GM23338 (cell line): ENCODE measurements at regions not wholly inside any gene's neighbourhood (a gene's known extent, or its start where the extent isn't known, plus 50 kb on each side); places are given as distances from the start of the nearest gene placed in this dataset.

Experiments used
- ATAC-seq: fragments of 200-7000 bp; cut with Tn5 transposase; 3 replicates; pipeline ENCODE4 v1.9.1; 2020
- DNase-seq: peaks from one replicate; pipeline ENCODE4 v3.0.0-alpha.2; 2015; ENCODE audit warnings: low spot score
- H2AFZ ChIP-seq: fragments of 200-600 bp; sonication (generic); 2 replicates; pipeline ENCODE4 v1.8.0; 2016; ENCODE audit warnings: antibody characterized with exemption, mild to moderate bottlenecking, moderate library complexity
- H3F3A ChIP-seq: fragments of 200-600 bp; sonication (generic); replicated peaks from 2 replicates; pipeline ENCODE4 v1.8.0; 2017; ENCODE audit warnings: antibody characterized with exemption, mixed run types, low read depth
- H3K27ac ChIP-seq: fragments of 200-600 bp; sonication (generic); 2 replicates; pipeline ENCODE4 v1.6.1; 2016; ENCODE audit warnings: low read depth
- H3K27me3 ChIP-seq: fragments of 200-600 bp; sonication (generic); 2 replicates; pipeline ENCODE4 v1.8.0; 2016; ENCODE audit warnings: mild to moderate bottlenecking, mixed run types, moderate library complexity; ENCODE audit not compliant: insufficient read depth
- H3K36me3 ChIP-seq: fragments of 200-600 bp; sonication (generic); 2 replicates; pipeline ENCODE4 v1.8.0; 2016; ENCODE audit warnings: mild to moderate bottlenecking; ENCODE audit not compliant: insufficient read depth
- H3K4me1 ChIP-seq: fragments of 200-600 bp; sonication (generic); 2 replicates; pipeline ENCODE4 v1.8.0; 2016; ENCODE audit warnings: mild to moderate bottlenecking, moderate library complexity; ENCODE audit not compliant: insufficient read depth
- H3K4me2 ChIP-seq: fragments of 200-600 bp; sonication (generic); 2 replicates; pipeline ENCODE4 v1.7.1; 2017; ENCODE audit warnings: mixed run types
- H3K4me3 ChIP-seq: fragments of 200-600 bp; sonication (generic); 2 replicates; pipeline ENCODE4 v1.6.1; 2016; ENCODE audit warnings: mixed run types
- H3K79me2 ChIP-seq: fragments of 200-600 bp; sonication (generic); replicated peaks from 2 replicates; pipeline ENCODE4 v1.8.0; 2017; ENCODE audit warnings: mild to moderate bottlenecking; ENCODE audit not compliant: insufficient read depth
- H3K9me2 ChIP-seq: fragments of 200-600 bp; sonication (generic); 2 replicates; pipeline ENCODE4 v1.8.0; 2017; ENCODE audit not compliant: insufficient read depth
- H4K20me1 ChIP-seq: fragments of 200-600 bp; sonication (generic); replicated peaks from 2 replicates; pipeline ENCODE4 v1.8.0; 2017; ENCODE audit warnings: mild to moderate bottlenecking; ENCODE audit not compliant: insufficient read depth
- H3K27ac Mint-ChIP-seq: 2 replicates; pipeline ENCODE4 v1.8.0; 2020; ENCODE audit warnings: inconsistent platforms, mild to moderate bottlenecking, moderate library complexity, mixed read lengths
- H3K27me3 Mint-ChIP-seq: 3 replicates; pipeline ENCODE4 v1.8.0; 2022; ENCODE audit warnings: low read depth, mild to moderate bottlenecking, moderate library complexity, mixed read lengths, inconsistent platforms; ENCODE audit not compliant: insufficient read depth, poor library complexity
- H3K36me3 Mint-ChIP-seq: 3 replicates; pipeline ENCODE4 v1.8.0; 2021; ENCODE audit warnings: low read depth, mild to moderate bottlenecking, inconsistent platforms, moderate library complexity, mixed read lengths
- H3K4me1 Mint-ChIP-seq: 3 replicates; pipeline ENCODE4 v1.8.0; 2020; ENCODE audit warnings: mild to moderate bottlenecking, inconsistent platforms, mixed read lengths
- H3K4me3 Mint-ChIP-seq: 3 replicates; pipeline ENCODE4 v1.8.0; 2021; ENCODE audit warnings: moderate library complexity, mild to moderate bottlenecking, inconsistent platforms, mixed read lengths
- H3K9me3 Mint-ChIP-seq: 3 replicates; pipeline ENCODE4 v1.8.0; 2020; ENCODE audit warnings: moderate library complexity, mild to moderate bottlenecking, inconsistent platforms, mixed read lengths
- CREB1 ChIP-seq: fragments of 250-450 bp; sonication (Bioruptor Pico); IDR thresholded peaks from 2 replicates; pipeline ENCODE4 v1.5.0; 2020; ENCODE audit warnings: low read depth, mild to moderate bottlenecking, moderate library complexity
- ETS1 ChIP-seq: IDR thresholded peaks from 2 replicates; pipeline ENCODE4 v1.6.1; 2016; ENCODE audit warnings: antibody characterized with exemption
- EZH2 ChIP-seq: fragments of 200-600 bp; sonication (generic); IDR thresholded peaks from one replicate; pipeline ENCODE4 v1.8.0; 2017; ENCODE audit warnings: antibody characterized with exemption, mild to moderate bottlenecking, low read depth; ENCODE audit not compliant: unreplicated experiment
- EZH2phosphoT487 ChIP-seq: fragments of 200-600 bp; sonication (generic); IDR thresholded peaks from one replicate; pipeline ENCODE4 v1.8.1; 2018; ENCODE audit warnings: antibody characterized with exemption; ENCODE audit not compliant: unreplicated experiment
- JUNB ChIP-seq: IDR thresholded peaks from one replicate; pipeline ENCODE4 v1.6.1; 2016; ENCODE audit warnings: antibody characterized with exemption; ENCODE audit not compliant: unreplicated experiment
- POLR2AphosphoS5 ChIP-seq: IDR thresholded peaks from 2 replicates; pipeline ENCODE4 v1.6.1; 2016; ENCODE audit warnings: antibody characterized with exemption, low read depth
- REST ChIP-seq: IDR thresholded peaks from one replicate; pipeline ENCODE4 v1.6.1; 2018; ENCODE audit warnings: antibody characterized with exemption; ENCODE audit not compliant: unreplicated experiment
- STAT1 ChIP-seq: IDR thresholded peaks from one replicate; pipeline ENCODE4 v1.6.1; 2016; ENCODE audit warnings: antibody characterized with exemption; ENCODE audit not compliant: unreplicated experiment
- ZNF114 ChIP-seq: fragments of 250-450 bp; sonication (Bioruptor Pico); IDR thresholded peaks from 2 replicates; pipeline ENCODE4 v1.5.0; 2020; ENCODE audit warnings: mild to moderate bottlenecking, moderate library complexity
- ZNF331 ChIP-seq: fragments of 250-450 bp; sonication (Bioruptor Pico); IDR thresholded peaks from 2 replicates; pipeline ENCODE4 v1.5.0; 2020; ENCODE audit warnings: low read depth, mild to moderate bottlenecking, moderate library complexity

- Histone ChIP-seq H3K27me3 (no peaks in the 10 kb centered on the region), H3F3A (no peaks in the 10 kb centered on the region), H3K4me1 (no peaks in the 10 kb centered on the region), H4K20me1 (no peaks in the 10 kb centered on the region), H3K4me2 (no peak overlapping the region), H2AFZ (no peak overlapping the region), H3K79me2 (no peaks in the 10 kb centered on the region), H3K4me3 (no peak overlapping the region), H3K9me2 (no peaks in the 10 kb centered on the region), H3K27ac (no peak overlapping the region), H3K36me3 (peaks cover 12% of the 10 kb centered on the region; the same call in 1 of the 2 replicates)
- peaks cover 84% of the 10 kb centered on the region for H3K9me3 Mint-ChIP-seq
- TF ChIP-seq EZH2 (no peak), POLR2AphosphoS5 (no peak), EZH2phosphoT487 (no peak), ZNF114 (CRISPR knock-in tag) (no peak), JUNB (no peak), ETS1 (no peak), STAT1 (no peak), CREB1 (CRISPR knock-in tag) (no peak)
- no peak overlapping the region for H3K4me3 Mint-ChIP-seq
- DNase-seq (peak; percentile 0), ATAC-seq (no peak)
- no peaks in the 10 kb centered on the region for H3K4me1 Mint-ChIP-seq
- no peak overlapping the region for H3K27ac Mint-ChIP-seq
- H3K27me3 Mint-ChIP-seq = peaks cover 6% of the 10 kb centered on the region
- H3K36me3 Mint-ChIP-seq = peaks cover 39% of the 10 kb centered on the region
Measured at GRCh38 chr16:35195173-35195863, 1735.9 kb downstream of the TP53TG3F start.

GRCh38 chr16:35195864-35196216 lies 1736.4 kb downstream of the TP53TG3F start:
- ATAC-seq (no peak), DNase-seq (no peak)
- H3K9me3 Mint-ChIP-seq = peaks cover 89% of the 10 kb centered on the region
- no peak overlapping the region for H3K4me3 Mint-ChIP-seq
- Histone ChIP-seq H4K20me1 (no peaks in the 10 kb centered on the region), H3K4me1 (no peaks in the 10 kb centered on the region), H3K36me3 (peaks cover 7% of the 10 kb centered on the region; the same call in 1 of the 2 replicates), H3K9me2 (no peaks in the 10 kb centered on the region), H3K79me2 (no peaks in the 10 kb centered on the region), H3K27me3 (no peaks in the 10 kb centered on the region), H3K4me3 (no peak overlapping the region), H3K27ac (no peak overlapping the region), H3F3A (no peaks in the 10 kb centered on the region), H2AFZ (no peak overlapping the region), H3K4me2 (no peak overlapping the region)
- H3K27ac Mint-ChIP-seq = no peak overlapping the region
- H3K27me3 Mint-ChIP-seq = peaks cover 6% of the 10 kb centered on the region
- H3K36me3 Mint-ChIP-seq = peaks cover 43% of the 10 kb centered on the region
- no peaks in the 10 kb centered on the region for H3K4me1 Mint-ChIP-seq
- TF ChIP-seq POLR2AphosphoS5 (no peak), EZH2phosphoT487 (no peak), ZNF114 (CRISPR knock-in tag) (no peak), ETS1 (no peak), ZNF331 (no peak), REST (no peak), JUNB (no peak), STAT1 (no peak), CREB1 (CRISPR knock-in tag) (no peak)
